ENCODE measurements at regions not wholly inside any gene's neighbourhood (a gene's known extent, or its start where the extent isn't known, plus 50 kb on each side); places are given as distances from the start of the nearest gene placed in this dataset.

GRCh38 chr2:35255826-35256225 lies 1099.8 kb upstream of the CRIM1 start:
- TF ChIP-seq CTCF (conservative IDR thresholded peaks at IDR 0.05) (no peak), EZH2 (IDR thresholded peaks at IDR 0.05; ENCODE audit: low read depth) (no peak)

All from PC-9 (cell line).